Fibroblast of the aortic adventitia (primary cell): ENCODE measurements at regions not wholly inside any gene's neighbourhood (a gene's known extent, or its start where the extent isn't known, plus 50 kb on each side); places are given as distances from the start of the nearest gene placed in this dataset.

ENCODE experiments used
- DNase-seq: peaks from one replicate; pipeline ENCODE4 v3.0.0-alpha.2; 2010; ENCODE audit warnings: low read depth
- H3K4me3 ChIP-seq: 2 replicates; pipeline ENCODE4 v1.5.1; 2011; ENCODE audit warnings: low read depth, mild to moderate bottlenecking, control low read depth, low read length, moderate library complexity
- CTCF ChIP-seq: IDR thresholded peaks from 2 replicates; pipeline ENCODE4 v1.5.1; 2011; ENCODE audit warnings: mild to moderate bottlenecking, low read length, control low read depth, inconsistent platforms; ENCODE audit not compliant: insufficient read depth

GRCh38 chr13:40478775-40479174, 187.7 kb downstream of the FOXO1 start:
- no peak overlapping the region for H3K4me3 ChIP-seq
- DNase-seq = no peak
- no peak for TF ChIP-seq CTCF

GRCh38 chr13:40479196-40479845, 187.1 kb downstream of the FOXO1 start:
- DNase-seq = no peak
- TF ChIP-seq CTCF = no peak
- no peak overlapping the region for H3K4me3 ChIP-seq

GRCh38 chr13:40480012-40480914, 186.2 kb downstream of the FOXO1 start:
- DNase-seq = no peak
- TF ChIP-seq CTCF = no peak
- H3K4me3 ChIP-seq = no peak overlapping the region

- no peak overlapping the region for H3K4me3 ChIP-seq
- TF ChIP-seq CTCF = no peak
- DNase-seq = no peak
Observed at GRCh38 chr13:40480915-40481516, 185.4 kb downstream of the FOXO1 start.

GRCh38 chr13:40483601-40484000, 182.8 kb downstream of the FOXO1 start:
- DNase-seq = no peak
- no peak for TF ChIP-seq CTCF
- H3K4me3 ChIP-seq = no peak overlapping the region

- no peak overlapping the region for H3K4me3 ChIP-seq
- no peak for DNase-seq
- TF ChIP-seq CTCF = no peak
Observed at GRCh38 chr13:40484101-40484800, 182.2 kb downstream of the FOXO1 start.
